Activated CD8-positive, alpha-beta memory T cell treated with anti-CD3 and anti-CD28 coated beads for 36 hours (primary cell): ENCODE measurements at regions not wholly inside any gene's neighbourhood (a gene's known extent, or its start where the extent isn't known, plus 50 kb on each side); places are given as distances from the start of the nearest gene placed in this dataset.
"Not testable (repeated sequence)": the region's sequence is repeated elsewhere in the genome, so short reads cannot be mapped to it uniquely, and the experiment has no call there.

Source experiments
- CTCF ChIA-PET: fragments of 350-600 bp; sonication (Branson Sonifier 250); formaldehyde crosslinking; loops from one replicate; lab custom pipeline; 2021; ENCODE audit warnings: antibody characterized with exemption; lab: Charles Lee
- POLR2A ChIA-PET: fragments of 350-600 bp; sonication (Branson Sonifier 250); formaldehyde crosslinking; loops from one replicate; lab custom pipeline; 2021; ENCODE audit warnings: antibody characterized with exemption; lab: Charles Lee

DNA sequence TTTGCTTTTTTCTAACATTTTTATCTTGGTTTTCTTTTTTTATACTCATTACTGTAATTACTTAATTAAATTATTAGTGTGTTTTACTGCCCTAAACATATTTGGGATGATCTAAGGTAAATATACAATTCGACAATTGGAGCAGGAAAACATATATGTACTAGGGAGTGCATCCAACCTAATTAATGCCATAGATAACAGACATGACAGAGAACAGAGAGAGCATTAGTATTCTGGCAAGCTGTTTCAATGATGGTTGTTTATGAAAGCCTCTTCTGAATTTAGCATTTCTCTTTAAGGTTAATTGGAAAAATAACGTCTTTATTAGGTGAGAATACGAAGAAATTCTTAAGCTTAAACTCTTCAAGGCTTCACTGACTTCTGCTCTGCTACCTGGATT is 300.1 kb upstream of the PRR16 start:
- POLR2A ChIA-PET, result no interaction called here

DNA sequence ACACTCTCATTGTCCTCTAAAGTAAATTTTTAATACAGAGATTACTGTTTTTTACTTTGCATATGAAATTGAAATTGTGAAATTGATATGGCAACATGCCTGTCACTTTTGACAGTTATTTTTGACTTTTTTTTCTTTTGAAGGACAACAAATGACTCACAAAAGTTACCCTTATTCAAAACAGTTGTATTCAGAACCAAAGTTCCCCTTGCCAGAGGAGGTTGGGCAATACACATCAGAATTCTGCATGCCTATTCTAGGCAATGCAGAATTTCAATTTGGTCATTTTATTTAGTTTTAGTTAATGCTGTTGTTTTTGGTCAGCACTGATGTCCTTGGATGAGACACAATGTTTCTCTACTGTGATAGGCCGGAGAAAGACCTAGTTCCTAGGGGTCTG is 299.1 kb upstream of the PRR16 start:
- POLR2A ChIA-PET, result no interaction called here
- CTCF ChIA-PET, result no interaction called here

More for the DNA sequence above, 300.1 kb upstream of the PRR16 start:
- CTCF ChIA-PET, result no interaction called here

DNA sequence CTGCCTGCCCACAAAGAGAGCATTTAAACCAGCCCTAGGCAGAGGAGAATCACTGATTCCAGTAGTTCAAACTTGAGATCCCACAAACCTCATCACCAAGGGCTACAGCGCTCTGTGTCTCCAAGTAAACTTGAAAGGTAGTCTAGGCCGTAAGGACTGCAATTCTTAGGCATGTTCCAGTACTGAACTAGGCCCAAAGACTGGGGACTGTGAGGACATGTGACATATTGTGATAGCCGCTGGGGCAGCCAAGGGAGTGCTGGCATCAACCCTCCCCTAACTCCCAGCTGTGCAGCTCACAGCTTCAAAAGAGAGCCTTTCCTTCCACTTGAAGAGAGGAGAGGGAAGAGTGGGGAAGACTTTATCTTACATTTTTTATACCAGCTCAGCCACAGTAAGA is 291.0 kb upstream of the PRR16 start:
- POLR2A ChIA-PET, result no interaction called here
- CTCF ChIA-PET, result no interaction called here

DNA sequence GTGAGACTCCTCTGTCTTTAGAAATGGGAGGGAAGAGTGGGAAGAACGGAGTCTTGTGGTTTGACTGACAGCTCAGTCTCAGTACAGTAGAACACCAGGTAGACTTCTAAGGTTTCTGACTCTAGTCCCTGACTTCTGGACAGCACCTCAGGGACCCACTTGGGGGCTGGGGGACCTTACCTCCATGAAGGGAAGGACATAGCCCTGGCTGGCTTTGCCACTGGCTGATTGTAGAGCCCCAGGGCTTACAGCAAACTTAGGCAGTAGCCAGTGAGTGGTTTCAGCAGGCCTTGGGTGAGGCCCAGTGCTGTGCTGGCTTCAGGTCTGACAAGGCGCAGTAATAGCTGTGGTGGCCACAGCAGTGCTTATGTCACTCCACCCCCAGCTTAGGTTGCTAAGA is 290.0 kb upstream of the PRR16 start:
- ChIA-PET CTCF (no interaction called here), POLR2A (no interaction called here)

DNA sequence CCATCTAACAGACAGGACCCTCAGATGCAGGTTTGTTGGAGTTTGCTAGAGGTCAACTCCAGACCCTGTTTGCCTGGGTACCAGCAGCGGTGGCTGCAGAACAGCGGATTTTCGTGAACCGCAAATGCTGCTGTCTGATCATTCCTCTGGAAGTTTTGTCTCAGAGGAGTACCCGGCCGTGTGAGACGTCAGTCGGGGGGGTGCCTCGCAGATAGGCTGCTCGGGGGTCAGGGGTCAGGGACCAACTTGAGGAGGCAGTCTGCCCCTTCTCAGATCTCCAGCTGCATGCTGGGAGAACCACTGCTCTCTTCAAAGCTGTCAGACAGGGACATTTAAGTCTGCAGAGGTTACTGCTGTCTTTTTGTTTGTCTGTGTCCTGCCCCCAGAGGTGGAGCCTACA is 282.9 kb upstream of the PRR16 start:
- POLR2A ChIA-PET, CTCF ChIA-PET: not testable (repeated sequence)

DNA sequence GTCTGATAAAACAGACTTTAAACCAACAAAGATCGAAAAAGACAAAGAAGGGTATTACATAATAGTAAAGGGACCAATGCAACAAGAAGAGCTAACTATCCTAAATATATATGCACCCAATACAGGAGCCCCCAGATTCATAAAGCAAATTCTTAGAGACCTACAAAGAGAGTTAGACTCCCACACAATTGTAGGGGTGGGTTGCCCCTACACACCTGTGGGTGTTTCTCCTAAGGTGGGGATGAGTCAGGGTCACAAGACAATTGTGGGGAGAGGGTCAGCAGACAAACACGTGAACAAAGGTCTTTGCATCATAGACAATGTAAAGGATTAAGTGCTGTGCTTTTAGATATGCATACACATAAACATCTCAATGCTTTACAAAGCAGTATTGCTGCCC is 269.4 kb upstream of the PRR16 start:
- CTCF ChIA-PET, POLR2A ChIA-PET: not testable (repeated sequence)

DNA sequence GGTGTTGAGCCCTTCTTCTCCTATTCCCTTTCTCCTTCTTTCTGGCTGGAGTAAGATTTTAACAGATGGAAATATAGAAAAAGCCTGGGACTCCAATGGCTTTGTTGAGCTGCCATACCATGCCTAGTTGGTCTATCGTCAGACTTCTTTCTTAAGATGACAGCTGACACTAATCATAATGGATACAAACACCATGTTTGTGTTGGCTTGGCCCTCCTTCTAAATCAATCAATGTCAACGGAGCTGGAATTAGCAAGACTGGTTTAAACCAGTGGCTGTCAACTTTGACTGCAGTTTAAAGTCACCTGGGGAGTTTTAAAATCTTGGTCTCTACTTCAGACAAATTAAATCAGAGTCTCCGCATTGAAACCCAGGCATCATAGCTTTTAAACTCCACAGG is 264.5 kb upstream of the PRR16 start:
- ChIA-PET POLR2A (no interaction called here), CTCF (no interaction called here)

DNA sequence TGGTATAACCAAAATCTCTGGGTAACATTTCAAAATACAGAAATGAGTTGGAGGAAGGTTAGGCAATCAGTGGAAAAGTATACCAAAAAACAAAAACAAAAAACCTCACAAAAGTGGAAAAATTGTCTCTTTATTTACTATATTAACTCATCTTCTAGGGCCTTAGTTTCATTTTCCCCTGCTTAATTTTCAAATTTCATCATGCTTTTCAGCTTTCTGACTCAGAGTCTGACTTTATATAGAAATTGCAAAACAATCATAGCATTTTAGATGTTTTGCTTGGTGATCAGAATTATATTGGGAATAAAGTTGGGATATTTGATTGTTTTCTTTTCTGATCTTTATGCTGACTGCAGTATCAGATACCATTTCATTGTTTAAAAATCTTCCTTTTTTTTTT is 257.0 kb upstream of the PRR16 start:
- ChIA-PET POLR2A (no interaction called here), CTCF (no interaction called here)

DNA sequence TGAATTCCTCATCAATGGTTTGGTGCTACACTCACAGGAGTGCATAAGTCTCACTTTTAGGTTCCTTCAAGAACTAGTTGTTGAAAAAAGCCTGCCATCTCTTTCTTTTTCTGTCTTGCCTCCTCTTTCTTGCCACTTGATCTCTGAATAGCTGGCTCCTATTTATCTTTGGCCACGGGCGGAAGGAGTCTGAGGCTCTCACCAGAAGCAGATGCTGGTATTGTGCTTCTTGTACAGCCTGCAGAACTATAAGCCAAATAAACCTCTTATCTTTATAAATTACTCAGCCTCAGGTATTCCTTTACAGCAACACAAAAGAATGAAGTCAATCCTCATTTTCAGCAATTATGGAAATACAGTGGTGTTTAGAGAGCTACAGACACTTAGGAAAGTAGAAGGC is 247.1 kb upstream of the PRR16 start:
- CTCF ChIA-PET, result no interaction called here
- POLR2A ChIA-PET, result no interaction called here

DNA sequence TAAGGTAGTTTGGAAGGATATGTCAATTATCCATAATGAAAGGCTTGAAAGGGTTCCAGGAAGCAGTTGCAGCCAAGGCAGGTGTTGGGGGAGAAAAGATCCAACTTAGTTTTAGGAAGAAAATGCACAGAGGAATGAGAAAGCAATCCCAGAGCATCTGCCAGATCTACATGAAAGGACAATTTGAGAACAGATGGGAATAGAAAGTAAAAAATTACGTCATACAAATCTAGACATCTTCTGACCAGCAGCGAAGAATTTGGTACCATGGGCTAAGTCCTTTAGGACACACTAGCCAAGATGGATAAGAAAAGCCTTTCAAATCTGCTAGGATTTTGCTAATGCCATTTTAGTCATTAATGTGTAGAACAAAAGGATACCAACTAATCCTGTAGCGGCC is 244.1 kb upstream of the PRR16 start:
- ChIA-PET POLR2A (no interaction called here), CTCF (no interaction called here)

DNA sequence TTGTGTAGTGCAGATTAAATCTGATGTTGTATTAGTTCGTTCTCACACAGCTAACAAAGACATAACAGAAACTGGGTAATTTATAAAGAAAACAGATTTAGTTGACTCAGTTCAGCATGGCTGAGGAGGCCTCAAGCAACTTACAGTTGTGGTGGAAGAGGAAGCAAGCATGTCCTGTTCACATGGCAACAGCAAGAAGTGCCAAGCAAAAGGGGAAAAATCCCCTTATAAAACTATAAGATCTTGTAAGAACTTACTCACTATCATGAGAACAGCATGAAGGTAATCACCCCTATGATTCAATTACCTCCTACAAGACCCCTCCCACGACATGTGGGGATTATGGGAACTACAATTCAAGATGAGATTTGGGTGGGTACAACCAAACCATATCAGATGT is 238.6 kb upstream of the PRR16 start:
- ChIA-PET POLR2A (no interaction called here), CTCF (no interaction called here)

DNA sequence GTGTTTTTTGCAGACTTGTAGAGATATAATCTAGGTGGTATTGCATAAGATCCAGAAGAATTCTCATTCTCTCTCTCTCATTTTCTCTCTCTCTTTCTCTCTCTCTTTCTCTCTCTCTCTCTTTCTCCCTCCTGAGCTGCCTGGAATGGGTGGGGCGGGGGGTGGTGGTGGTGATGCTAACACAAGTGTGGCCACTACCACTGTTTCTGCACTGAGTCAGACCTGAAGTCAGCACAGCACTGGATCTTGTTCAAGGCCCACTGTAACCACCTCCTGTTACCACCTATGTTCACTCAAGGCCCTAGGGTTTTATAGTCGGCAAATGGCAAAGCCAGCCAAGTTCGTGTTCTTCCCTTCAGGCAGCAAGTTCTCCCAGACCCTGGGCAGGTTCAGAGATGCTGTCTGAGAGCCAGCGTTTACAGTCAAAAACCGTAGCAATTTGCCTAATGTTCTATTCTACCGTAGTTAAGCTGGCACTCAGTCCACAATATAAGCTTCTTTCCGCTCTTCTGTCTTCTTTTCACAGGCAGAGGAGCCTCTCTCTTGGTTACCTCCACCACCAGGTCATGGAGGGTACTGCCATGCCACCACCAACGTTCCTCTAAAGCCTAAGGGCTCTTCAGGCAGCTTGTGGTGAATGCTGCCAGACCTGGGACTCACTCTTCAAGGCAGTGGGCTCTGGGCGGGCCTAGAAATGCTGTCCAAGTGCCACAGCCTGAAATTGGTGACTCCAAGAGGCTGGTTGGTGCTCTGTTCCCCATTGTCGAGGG is 235.7 kb upstream of the PRR16 start:
- CTCF ChIA-PET, result no interaction called here
- POLR2A ChIA-PET, result no interaction called here

DNA sequence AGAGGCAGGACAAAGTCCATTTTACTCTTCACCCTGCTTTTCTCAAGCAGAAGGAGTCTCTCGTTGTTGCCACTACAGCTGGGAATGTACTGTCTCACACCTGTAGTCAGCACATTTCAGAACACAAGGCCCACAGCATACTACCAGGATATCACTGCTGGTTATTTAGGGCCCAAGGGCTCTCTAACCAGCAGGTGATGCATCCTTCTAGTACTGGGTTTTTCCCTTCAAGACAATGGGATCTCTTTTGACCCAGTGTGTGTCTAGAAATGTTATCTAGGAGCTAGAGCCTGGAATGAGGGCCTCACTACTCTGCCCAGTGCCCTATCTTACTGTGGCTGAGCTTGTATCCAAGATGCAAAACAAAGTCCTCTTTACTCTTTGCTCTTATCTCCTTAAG is 235.1 kb upstream of the PRR16 start:
- POLR2A ChIA-PET, result no interaction called here
- CTCF ChIA-PET, result no interaction called here

DNA sequence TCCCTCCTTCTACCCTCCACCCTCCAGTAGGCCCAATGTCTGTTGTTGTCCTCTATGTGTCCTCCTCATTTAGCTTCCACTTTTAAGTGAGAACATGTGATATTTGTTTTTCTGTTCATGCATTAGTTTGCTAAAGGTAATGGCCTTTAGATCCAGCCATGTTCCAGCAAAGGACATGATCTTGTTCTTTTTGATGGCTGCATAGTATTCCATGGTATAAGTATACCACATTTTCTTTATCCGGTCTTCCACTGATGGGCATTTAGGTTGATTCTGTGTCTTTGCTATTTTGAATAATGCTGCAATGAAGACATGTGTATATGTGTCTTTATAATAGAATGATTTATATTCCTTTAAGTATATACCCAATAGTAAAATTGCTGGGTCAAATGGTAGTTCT is 232.5 kb upstream of the PRR16 start:
- CTCF ChIA-PET, result no interaction called here
- POLR2A ChIA-PET, result no interaction called here

DNA sequence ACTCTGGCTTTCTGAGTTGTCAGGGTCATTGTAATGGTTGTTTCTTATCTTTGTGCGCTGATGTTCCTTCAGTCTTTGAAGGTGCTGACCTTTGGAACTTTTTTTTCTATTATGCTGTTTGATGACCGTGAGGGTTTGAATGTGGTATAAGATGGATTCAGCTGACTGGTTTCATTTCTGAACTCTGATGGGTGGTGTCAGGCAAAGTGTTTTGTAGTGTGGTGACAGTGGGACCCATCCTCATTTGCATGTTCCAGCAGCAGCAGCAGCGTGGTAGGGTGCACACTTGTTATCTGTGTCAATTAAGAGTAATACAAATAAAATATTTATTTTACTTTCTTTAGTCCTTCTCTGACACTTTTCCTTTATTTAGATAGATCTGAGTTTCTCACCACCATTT is 227.7 kb upstream of the PRR16 start:
- ChIA-PET POLR2A (no interaction called here), CTCF (no interaction called here)

DNA sequence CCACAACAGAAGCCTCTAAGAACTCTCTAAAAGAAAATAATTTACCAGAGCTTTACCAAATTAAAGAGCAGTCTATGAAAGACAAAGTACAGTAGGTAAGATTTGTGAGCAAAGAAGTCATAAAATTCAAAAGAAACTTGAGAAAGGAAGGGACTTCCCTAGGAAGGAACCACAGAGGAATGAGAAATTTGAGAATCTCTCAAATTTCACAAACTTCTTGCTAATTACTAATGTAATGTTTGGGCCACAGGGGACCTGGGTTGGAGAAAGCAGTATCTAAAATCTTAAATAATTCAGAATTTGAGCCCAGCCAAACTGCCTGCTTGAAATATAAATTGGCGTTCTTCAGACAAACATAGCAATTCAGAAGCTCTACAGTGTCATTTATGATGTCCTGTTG is 225.0 kb upstream of the PRR16 start:
- ChIA-PET POLR2A (no interaction called here), CTCF (no interaction called here)

DNA sequence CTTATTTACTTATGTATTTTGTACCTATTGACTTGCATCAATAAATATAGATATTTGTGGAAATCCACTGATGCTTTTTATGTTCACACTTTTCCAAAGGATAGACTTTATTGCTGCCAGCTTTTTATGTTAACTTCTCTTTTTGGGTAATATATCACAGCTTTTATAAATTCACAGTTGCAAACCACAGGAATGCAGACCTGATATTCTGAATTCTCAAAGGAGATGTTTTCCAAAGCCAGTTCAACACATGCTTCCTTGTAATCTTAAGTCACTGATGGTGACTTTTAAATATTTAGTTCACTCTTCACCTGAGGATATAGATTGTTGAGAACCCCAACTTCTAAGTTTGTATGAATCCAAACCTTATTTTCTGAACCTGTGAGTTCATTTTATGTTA is 223.4 kb upstream of the PRR16 start:
- ChIA-PET POLR2A (no interaction called here), CTCF (no interaction called here)

DNA sequence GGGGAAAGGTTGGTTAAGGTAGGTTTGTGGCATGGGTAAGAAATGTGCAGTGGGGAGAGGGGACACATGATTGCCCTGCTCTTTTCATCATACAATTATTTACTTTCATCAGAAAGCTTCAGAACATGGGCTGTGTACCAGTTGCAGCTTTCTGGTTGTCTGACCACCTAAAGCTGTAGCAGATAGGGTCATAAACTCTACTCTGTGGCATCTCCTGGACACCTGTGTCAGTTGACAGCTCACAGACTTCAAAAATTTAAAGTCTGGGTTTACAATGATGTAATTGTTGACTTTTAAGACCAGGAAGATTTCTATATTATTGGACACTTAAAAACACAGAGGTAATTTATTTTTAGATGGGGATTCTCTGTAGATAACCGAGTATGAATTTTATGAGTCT is 222.7 kb upstream of the PRR16 start:
- ChIA-PET CTCF (no interaction called here), POLR2A (no interaction called here)

DNA sequence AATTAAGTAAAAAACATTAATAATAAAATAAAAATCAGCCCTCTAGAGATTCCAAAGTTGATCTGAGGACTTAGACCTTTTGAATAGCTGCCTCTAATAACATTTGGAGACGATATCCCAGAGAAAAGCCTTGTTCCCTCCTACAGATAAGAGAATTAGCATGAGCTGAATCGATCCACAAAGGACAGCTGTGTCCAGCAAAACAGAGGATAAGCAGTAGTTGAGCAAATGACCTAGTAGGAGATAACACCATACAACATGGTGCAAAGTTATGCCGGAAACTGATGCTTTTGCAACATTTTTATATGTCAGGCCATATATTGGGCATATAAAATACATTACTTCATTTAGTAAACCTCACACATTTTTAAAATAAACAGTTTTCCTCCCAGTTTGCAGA is 212.2 kb upstream of the PRR16 start:
- ChIA-PET POLR2A (no interaction called here), CTCF (no interaction called here)

DNA sequence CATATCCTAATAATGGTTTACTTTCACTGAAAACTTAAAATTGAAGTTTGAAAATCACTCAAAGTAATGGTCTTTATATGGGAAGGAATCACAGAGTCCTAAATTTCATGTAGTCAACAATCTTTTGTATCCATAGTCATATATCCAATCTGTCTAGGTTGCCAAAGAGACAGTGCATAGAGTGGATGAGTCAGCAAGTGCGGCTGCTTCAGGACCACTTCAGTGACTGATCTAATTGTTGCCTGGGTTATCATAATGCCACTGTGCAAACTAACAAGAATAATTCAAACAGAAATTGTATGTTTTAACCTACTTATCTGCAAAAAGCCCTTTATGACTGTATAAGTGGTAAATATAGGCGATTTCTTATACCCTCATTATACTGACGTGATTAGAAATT is 211.3 kb upstream of the PRR16 start:
- POLR2A ChIA-PET, result no interaction called here
- CTCF ChIA-PET, result no interaction called here

DNA sequence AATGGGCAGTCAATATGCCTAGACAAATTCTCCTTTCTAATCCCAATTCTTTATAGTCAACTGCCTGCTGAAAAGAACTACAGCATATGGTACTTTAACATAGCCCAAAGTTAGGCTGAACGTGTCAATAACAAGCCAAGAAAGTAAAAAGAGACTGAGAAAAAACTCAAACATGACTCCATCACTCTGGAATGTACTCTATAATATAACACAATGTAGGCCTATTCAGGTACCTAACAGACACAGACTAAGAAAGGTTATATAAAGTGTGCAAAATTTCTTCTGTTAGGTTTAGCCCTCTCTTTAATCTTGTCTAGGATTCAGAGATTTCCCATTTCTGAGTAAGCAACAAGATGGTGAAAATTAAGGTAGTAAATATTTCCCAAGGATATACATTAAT is 209.7 kb upstream of the PRR16 start:
- CTCF ChIA-PET, result no interaction called here
- POLR2A ChIA-PET, result no interaction called here

DNA sequence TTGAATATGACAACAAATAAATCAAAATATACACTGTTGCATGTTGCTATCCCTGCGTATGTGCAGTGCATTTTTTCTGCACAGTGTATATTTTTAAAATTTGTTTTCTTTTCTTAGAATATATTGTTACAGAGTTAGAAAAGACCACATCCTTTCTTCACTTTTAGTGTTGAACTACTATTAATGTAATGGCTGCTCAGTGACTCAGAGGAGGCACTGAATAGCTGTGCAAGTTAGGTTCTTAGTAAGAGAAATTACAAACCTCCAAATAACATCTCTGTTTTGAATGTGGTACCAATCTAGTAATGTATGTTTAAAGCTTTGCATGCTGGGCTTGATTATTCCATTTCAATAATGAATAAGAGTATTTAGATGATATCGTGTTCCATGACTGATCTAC is 208.9 kb upstream of the PRR16 start:
- CTCF ChIA-PET, result no interaction called here
- POLR2A ChIA-PET, result no interaction called here
